Chondrocyte (in vitro differentiated cells): ENCODE measurements at regions not wholly inside any gene's neighbourhood (a gene's known extent, or its start where the extent isn't known, plus 50 kb on each side); places are given as distances from the start of the nearest gene placed in this dataset.

ENCODE experiments used
- DNase-seq: peaks from one replicate; pipeline ENCODE4 v3.0.0; 2021; ENCODE audit warnings: mixed read lengths, low spot score
- H3K27ac Mint-ChIP-seq: one replicate; pipeline ENCODE4 v1.8.0; 2021; ENCODE audit warnings: mild to moderate bottlenecking, moderate library complexity, mixed read lengths; ENCODE audit not compliant: unreplicated experiment
- H3K27me3 Mint-ChIP-seq: 2 replicates; pipeline ENCODE4 v1.8.0; 2021; ENCODE audit warnings: low read depth, mixed read lengths
- H3K36me3 Mint-ChIP-seq: 2 replicates; pipeline ENCODE4 v1.8.0; 2021; ENCODE audit warnings: low read depth, mixed read lengths
- H3K4me1 Mint-ChIP-seq: 2 replicates; pipeline ENCODE4 v1.8.0; 2021; ENCODE audit warnings: low read depth, mild to moderate bottlenecking, mixed read lengths
- H3K4me3 Mint-ChIP-seq: one replicate; pipeline ENCODE4 v1.8.0; 2021; ENCODE audit warnings: mild to moderate bottlenecking, moderate library complexity, mixed read lengths; ENCODE audit not compliant: unreplicated experiment
- H3K9me3 Mint-ChIP-seq: 2 replicates; pipeline ENCODE4 v1.8.0; 2021; ENCODE audit warnings: low read depth, mixed read lengths
- CTCF ChIP-seq: fragments of 200-600 bp; sonication (generic); IDR thresholded peaks from 2 replicates; pipeline ENCODE4 v1.5.0; 2021; ENCODE audit warnings: antibody characterized with exemption, mild to moderate bottlenecking, moderate library complexity

- DNase-seq = no peak
- no peak overlapping the region for H3K4me3 Mint-ChIP-seq
- H3K36me3 Mint-ChIP-seq = no peaks in the 10 kb centered on the region
- H3K4me1 Mint-ChIP-seq = no peaks in the 10 kb centered on the region
- TF ChIP-seq CTCF = no peak
- H3K27me3 Mint-ChIP-seq = peaks cover 24% of the 10 kb centered on the region
- no peak overlapping the region for H3K27ac Mint-ChIP-seq
- peaks cover 6% of the 10 kb centered on the region for H3K9me3 Mint-ChIP-seq
Observed at GRCh38 chr12:115489253-115489652, 788.2 kb downstream of the MED13L start.

GRCh38 chr12:115485967-115486366, 791.5 kb downstream of the MED13L start:
- no peak for TF ChIP-seq CTCF
- no peak overlapping the region for H3K27ac Mint-ChIP-seq
- no peak overlapping the region for H3K4me3 Mint-ChIP-seq
- H3K36me3 Mint-ChIP-seq = no peaks in the 10 kb centered on the region
- peaks cover 19% of the 10 kb centered on the region for H3K27me3 Mint-ChIP-seq
- no peaks in the 10 kb centered on the region for H3K4me1 Mint-ChIP-seq
- H3K9me3 Mint-ChIP-seq = peaks cover 9% of the 10 kb centered on the region
- no peak for DNase-seq

- no peaks in the 10 kb centered on the region for H3K36me3 Mint-ChIP-seq
- H3K27me3 Mint-ChIP-seq = peaks cover 19% of the 10 kb centered on the region
- peaks cover 9% of the 10 kb centered on the region for H3K9me3 Mint-ChIP-seq
- no peak for TF ChIP-seq CTCF
- H3K4me3 Mint-ChIP-seq = no peak overlapping the region
- DNase-seq = no peak
- H3K4me1 Mint-ChIP-seq = no peaks in the 10 kb centered on the region
- no peak overlapping the region for H3K27ac Mint-ChIP-seq
Observed at GRCh38 chr12:115485503-115485902, 792.0 kb downstream of the MED13L start.

GRCh38 chr12:115482943-115483342, 794.5 kb downstream of the MED13L start:
- Mint-ChIP-seq H3K4me3 (no peak overlapping the region), H3K27me3 (peaks cover 16% of the 10 kb centered on the region), H3K27ac (no peak overlapping the region), H3K36me3 (no peaks in the 10 kb centered on the region), H3K9me3 (peaks cover 9% of the 10 kb centered on the region), H3K4me1 (no peaks in the 10 kb centered on the region)
- DNase-seq = no peak
- TF ChIP-seq CTCF = no peak

GRCh38 chr12:115481141-115481540, 796.4 kb downstream of the MED13L start:
- no peak overlapping the region for H3K4me3 Mint-ChIP-seq
- H3K27me3 Mint-ChIP-seq = peaks cover 7% of the 10 kb centered on the region
- no peaks in the 10 kb centered on the region for H3K36me3 Mint-ChIP-seq
- H3K4me1 Mint-ChIP-seq = no peaks in the 10 kb centered on the region
- H3K9me3 Mint-ChIP-seq = peaks cover 9% of the 10 kb centered on the region
- no peak overlapping the region for H3K27ac Mint-ChIP-seq
- DNase-seq = no peak
- TF ChIP-seq CTCF = peak; percentile 12
